Stimulated activated CD4-positive, alpha-beta T cell treated with anti-CD3 and anti-CD28 coated beads, TNF-alpha, amount 100 ng/mL, for 4 hours (primary cell): ENCODE measurements at regions not wholly inside any gene's neighbourhood (a gene's known extent, or its start where the extent isn't known, plus 50 kb on each side); places are given as distances from the start of the nearest gene placed in this dataset.

ENCODE experiments used
- DNase-seq, 3 experiments: peaks; one replicate each; pipeline ENCODE4 v3.0.0-alpha.2; 2020; ENCODE audit warnings: low read depth in 3 of 3

GRCh38 chr4:124529131-124529530 is 183.4 kb downstream of the ANKRD50 start:
- DNase-seq, result no peak

GRCh38 chr4:124530464-124531077 is 182.0 kb downstream of the ANKRD50 start:
- DNase-seq, result no peak

GRCh38 chr4:124534131-124534530 is 178.4 kb downstream of the ANKRD50 start:
- DNase-seq, result no peak

- no peak for DNase-seq
Observed at GRCh38 chr4:124535003-124535402, 177.5 kb downstream of the ANKRD50 start.

- no peak for DNase-seq
Observed at GRCh38 chr4:124536946-124537345, 175.6 kb downstream of the ANKRD50 start.

- no peak for DNase-seq
Observed at GRCh38 chr4:124537971-124538370, 174.6 kb downstream of the ANKRD50 start.

GRCh38 chr4:124540014-124540413 is 172.5 kb downstream of the ANKRD50 start:
- DNase-seq, result no peak

- DNase-seq, result no peak
Observed at GRCh38 chr4:124541652-124542420, 170.7 kb downstream of the ANKRD50 start.

GRCh38 chr4:124555959-124556358 is 156.6 kb downstream of the ANKRD50 start:
- no peak for DNase-seq

- no peak for DNase-seq
Observed at GRCh38 chr4:124564121-124564520, 148.4 kb downstream of the ANKRD50 start.

- DNase-seq, result no peak
Observed at GRCh38 chr4:124565371-124565770, 147.2 kb downstream of the ANKRD50 start.

GRCh38 chr4:124566030-124566429 is 146.5 kb downstream of the ANKRD50 start:
- no peak for DNase-seq

- DNase-seq, result no peak
Observed at GRCh38 chr4:124573056-124573455, 139.5 kb downstream of the ANKRD50 start.

- DNase-seq, result no peak
Observed at GRCh38 chr4:124579896-124580295, 132.6 kb downstream of the ANKRD50 start.

- no peak for DNase-seq
Observed at GRCh38 chr4:124583797-124584196, 128.7 kb downstream of the ANKRD50 start.

GRCh38 chr4:124589786-124590185 is 122.7 kb downstream of the ANKRD50 start:
- DNase-seq, result no peak

- DNase-seq, result no peak
Observed at GRCh38 chr4:124590480-124590879, 122.1 kb downstream of the ANKRD50 start.

GRCh38 chr4:124591637-124592036 is 120.9 kb downstream of the ANKRD50 start:
- no peak for DNase-seq

GRCh38 chr4:124593494-124593893 is 119.0 kb downstream of the ANKRD50 start:
- no peak for DNase-seq

- no peak for DNase-seq
Observed at GRCh38 chr4:124594945-124595344, 117.6 kb downstream of the ANKRD50 start.

- DNase-seq, result no peak
Observed at GRCh38 chr4:124596816-124597215, 115.7 kb downstream of the ANKRD50 start.

GRCh38 chr4:124610211-124610610 is 102.3 kb downstream of the ANKRD50 start:
- no peak for DNase-seq
